ENCODE measurements at regions not wholly inside any gene's neighbourhood (a gene's known extent, or its start where the extent isn't known, plus 50 kb on each side); places are given as distances from the start of the nearest gene placed in this dataset.

- H3K4me1 ChIP-seq (ENCODE audit: insufficient read depth, low read length, poor library complexity, severe bottlenecking), result no peaks in the 10 kb centered on the region
- intact Hi-C loops (cut with micrococcal nuclease; ENCODE audit: unreplicated experiment), result no loop called here
- TF ChIP-seq CTCF (conservative IDR thresholded peaks at IDR 0.05; ENCODE audit: low read depth, low read length) (no peak), EZH2 (IDR thresholded peaks at IDR 0.05; ENCODE audit: borderline replicate concordance, low read depth, low read length, poor library complexity, severe bottlenecking) (no peak)
- no peak overlapping the region for H3K4me3 ChIP-seq (ENCODE audit: low read depth, low read length, poor library complexity, severe bottlenecking)
- ChIA-PET CTCF (no interaction called here), POLR2A (ENCODE audit: low non-redundant PET) (no interaction called here)
- H3K36me3 ChIP-seq (ENCODE audit: insufficient read depth, low read length, poor library complexity, severe bottlenecking), result no peaks in the 10 kb centered on the region
- no TSS peak for BruUV-seq (replicated peaks)
- no peak overlapping the region for H3K27ac ChIP-seq (ENCODE audit: low read depth, low read length, poor library complexity, severe bottlenecking)
- no peaks in the 10 kb centered on the region for H3K9me3 ChIP-seq (ENCODE audit: low read depth, low read length, poor library complexity, severe bottlenecking)
- no peaks in the 10 kb centered on the region for H3K27me3 ChIP-seq (replicated peaks; ENCODE audit: insufficient read depth, low read depth, low read length, poor library complexity)
- no peak for DNase-seq (ENCODE audit: low spot score)
These were observed 74.7 kb upstream of the ELL2 start for GRCh38 chr5:96036301-96036700.

GRCh38 chr5:96035796-96036195 lies 74.1 kb upstream of the ELL2 start:
- Histone ChIP-seq H3K27me3 (replicated peaks; ENCODE audit: insufficient read depth, low read depth, low read length, poor library complexity) (no peaks in the 10 kb centered on the region), H3K4me1 (ENCODE audit: insufficient read depth, low read length, poor library complexity, severe bottlenecking) (no peaks in the 10 kb centered on the region), H3K36me3 (ENCODE audit: insufficient read depth, low read length, poor library complexity, severe bottlenecking) (no peaks in the 10 kb centered on the region), H3K4me3 (ENCODE audit: low read depth, low read length, poor library complexity, severe bottlenecking) (no peak overlapping the region), H3K9me3 (ENCODE audit: low read depth, low read length, poor library complexity, severe bottlenecking) (no peaks in the 10 kb centered on the region), H3K27ac (ENCODE audit: low read depth, low read length, poor library complexity, severe bottlenecking) (no peak overlapping the region)
- ChIA-PET POLR2A (ENCODE audit: low non-redundant PET) (no interaction called here), CTCF (no interaction called here)
- intact Hi-C loops (cut with micrococcal nuclease; ENCODE audit: unreplicated experiment), result no loop called here
- no peak for DNase-seq (ENCODE audit: low spot score)
- TF ChIP-seq CTCF (conservative IDR thresholded peaks at IDR 0.05; ENCODE audit: low read depth, low read length) (no peak), EZH2 (IDR thresholded peaks at IDR 0.05; ENCODE audit: borderline replicate concordance, low read depth, low read length, poor library complexity, severe bottlenecking) (no peak)
- BruUV-seq (replicated peaks), result no TSS peak

GRCh38 chr5:96033116-96033515 lies 71.5 kb upstream of the ELL2 start:
- Histone ChIP-seq H3K36me3 (ENCODE audit: insufficient read depth, low read length, poor library complexity, severe bottlenecking) (no peaks in the 10 kb centered on the region), H3K9me3 (ENCODE audit: low read depth, low read length, poor library complexity, severe bottlenecking) (no peaks in the 10 kb centered on the region), H3K27me3 (replicated peaks; ENCODE audit: insufficient read depth, low read depth, low read length, poor library complexity) (no peaks in the 10 kb centered on the region), H3K4me1 (ENCODE audit: insufficient read depth, low read length, poor library complexity, severe bottlenecking) (no peaks in the 10 kb centered on the region), H3K4me3 (ENCODE audit: low read depth, low read length, poor library complexity, severe bottlenecking) (no peak overlapping the region), H3K27ac (ENCODE audit: low read depth, low read length, poor library complexity, severe bottlenecking) (no peak overlapping the region)
- no peak for DNase-seq (ENCODE audit: low spot score)
- TF ChIP-seq CTCF (conservative IDR thresholded peaks at IDR 0.05; ENCODE audit: low read depth, low read length) (no peak), EZH2 (IDR thresholded peaks at IDR 0.05; ENCODE audit: borderline replicate concordance, low read depth, low read length, poor library complexity, severe bottlenecking) (no peak)
- intact Hi-C loops (cut with micrococcal nuclease; ENCODE audit: unreplicated experiment), result no loop called here
- ChIA-PET CTCF (no interaction called here), POLR2A (ENCODE audit: low non-redundant PET) (no interaction called here)
- no TSS peak for BruUV-seq (replicated peaks)
